Endodermal cell (in vitro differentiated cells): ENCODE measurements at regions not wholly inside any gene's neighbourhood (a gene's known extent, or its start where the extent isn't known, plus 50 kb on each side); places are given as distances from the start of the nearest gene placed in this dataset.

Source experiments
- DNase-seq: peaks from one replicate; pipeline ENCODE4 v3.0.0-alpha.2; 2017
- H3K27ac ChIP-seq: 2 replicates; pipeline ENCODE4 v1.5.1; 2013; ENCODE audit warnings: mild to moderate bottlenecking, low read depth, low read length, moderate library complexity
- H3K27me3 ChIP-seq: 2 replicates; pipeline ENCODE4 v1.6.1; 2013; ENCODE audit warnings: mild to moderate bottlenecking, low read length, moderate library complexity; ENCODE audit not compliant: insufficient read depth, control insufficient read depth, poor library complexity, severe bottlenecking
- H3K36me3 ChIP-seq: 2 replicates; pipeline ENCODE4 v1.7.0; 2013; ENCODE audit warnings: mild to moderate bottlenecking, low read length, moderate library complexity; ENCODE audit not compliant: control insufficient read depth, insufficient read depth
- H3K4me1 ChIP-seq: one replicate; pipeline ENCODE4 v1.7.0; 2013; ENCODE audit warnings: low read length; ENCODE audit not compliant: control insufficient read depth, insufficient read depth
- H3K4me3 ChIP-seq: 2 replicates; pipeline ENCODE4 v1.5.1; 2013; ENCODE audit warnings: mild to moderate bottlenecking, low read length, moderate library complexity
- H3K9ac ChIP-seq: 2 replicates; pipeline ENCODE4 v1.6.1; 2013; ENCODE audit warnings: mild to moderate bottlenecking, low read length, moderate library complexity; ENCODE audit not compliant: poor library complexity, severe bottlenecking; ENCODE audit errors: extremely low read depth
- H3K9me3 ChIP-seq: 2 replicates; pipeline ENCODE4 v1.6.1; 2013; ENCODE audit warnings: mild to moderate bottlenecking, low read length, moderate library complexity; ENCODE audit not compliant: control insufficient read depth
- H3K27ac Mint-ChIP-seq: 2 replicates; pipeline ENCODE4 v1.8.0; 2020; ENCODE audit warnings: mixed read lengths
- H3K27me3 Mint-ChIP-seq: 2 replicates; pipeline ENCODE4 v1.8.0; 2021; ENCODE audit warnings: mild to moderate bottlenecking, mixed read lengths; ENCODE audit not compliant: insufficient read depth
- H3K36me3 Mint-ChIP-seq: 2 replicates; pipeline ENCODE4 v1.8.0; 2020; ENCODE audit warnings: low read depth, mixed read lengths
- H3K4me1 Mint-ChIP-seq: 2 replicates; pipeline ENCODE4 v1.8.0; 2020; ENCODE audit warnings: mixed read lengths
- H3K4me3 Mint-ChIP-seq: 2 replicates; pipeline ENCODE4 v1.8.0; 2020; ENCODE audit warnings: mild to moderate bottlenecking, moderate library complexity, mixed read lengths
- H3K9me3 Mint-ChIP-seq: 2 replicates; pipeline ENCODE4 v1.8.0; 2020; ENCODE audit warnings: mild to moderate bottlenecking, mixed read lengths
- CTCF ChIP-seq: fragments of 200-600 bp; sonication (generic); conservative IDR thresholded peaks from 2 replicates; pipeline ENCODE4 v1.5.0; 2021; ENCODE audit warnings: antibody characterized with exemption, mild to moderate bottlenecking
- WGBS, 2 experiments: methylation state at CpG; one replicate each; pipeline versions ENCODE4 v1.1.5 to v1.1.7; 2013; ENCODE audit warnings: missing lambda C conversion rate in 2 of 2, mixed read lengths in 1 of 2; ENCODE audit not compliant: insufficient coverage in 1 of 2, insufficient read length in 1 of 2; 5-methylcytosine and 5-hydroxymethylcytosine counted together

- no peaks in the 10 kb centered on the region for H3K4me1 Mint-ChIP-seq
- 75 to 80% methylated on average over 4 to 8 of the region's 8 CpGs for WGBS, 2 experiments
Observed at GRCh38 chr17:33640629-33641028, 347.5 kb upstream of the ASIC2 start.

GRCh38 chr17:33642002-33642401 is 348.9 kb upstream of the ASIC2 start:
- peaks cover 5% of the 10 kb centered on the region for H3K27me3 Mint-ChIP-seq
- H3K36me3 Mint-ChIP-seq: no peaks in the 10 kb centered on the region
- peak; percentile 81 for DNase-seq
- no peaks in the 10 kb centered on the region for H3K4me1 ChIP-seq
- H3K9me3 ChIP-seq: peaks cover 9% of the 10 kb centered on the region
- peaks cover 14% of the 10 kb centered on the region for H3K9me3 Mint-ChIP-seq
- no peak overlapping the region for H3K9ac ChIP-seq
- WGBS, 2 experiments: 13% methylated on average over 1 of the region's 1 CpG; no CpG with 5 or more reads in 1 of the 2 experiments
- H3K36me3 ChIP-seq: no peaks in the 10 kb centered on the region
- H3K4me1 Mint-ChIP-seq: no peaks in the 10 kb centered on the region
- no peak overlapping the region for H3K4me3 ChIP-seq
- H3K27me3 ChIP-seq: peaks cover 6% of the 10 kb centered on the region
- no peak overlapping the region for H3K27ac Mint-ChIP-seq
- no peak overlapping the region for H3K4me3 Mint-ChIP-seq
- no peak overlapping the region for H3K27ac ChIP-seq
- peak; percentile 57 for TF ChIP-seq CTCF

More at GRCh38 chr17:33640629-33641028, 347.5 kb upstream of the ASIC2 start:
- Histone ChIP-seq H3K9me3 (peaks cover 9% of the 10 kb centered on the region), H3K27me3 (no peaks in the 10 kb centered on the region), H3K27ac (no peak overlapping the region), H3K9ac (no peak overlapping the region), H3K36me3 (no peaks in the 10 kb centered on the region), H3K4me1 (no peaks in the 10 kb centered on the region), H3K4me3 (no peak overlapping the region)
- TF ChIP-seq CTCF: no peak
- Mint-ChIP-seq H3K27me3 (no peaks in the 10 kb centered on the region), H3K27ac (no peak overlapping the region), H3K9me3 (peaks cover 14% of the 10 kb centered on the region), H3K4me3 (no peak overlapping the region), H3K36me3 (no peaks in the 10 kb centered on the region)
- DNase-seq: peak; percentile 75

- no peaks in the 10 kb centered on the region for H3K36me3 ChIP-seq
- peaks cover 13% of the 10 kb centered on the region for H3K27me3 ChIP-seq
- no peak overlapping the region for H3K9ac ChIP-seq
- H3K4me3 ChIP-seq: no peak overlapping the region
- DNase-seq: peak; percentile 71
- no peaks in the 10 kb centered on the region for H3K4me1 Mint-ChIP-seq
- H3K27me3 Mint-ChIP-seq: peaks cover 6% of the 10 kb centered on the region
- peak; percentile 82 for TF ChIP-seq CTCF
- no peak overlapping the region for H3K27ac Mint-ChIP-seq
- no peaks in the 10 kb centered on the region for H3K9me3 ChIP-seq
- WGBS, 2 experiments: 68 to 75% methylated on average over 1 to 2 of the region's 2 CpGs
- H3K4me1 ChIP-seq: no peaks in the 10 kb centered on the region
- H3K4me3 Mint-ChIP-seq: no peak overlapping the region
- no peaks in the 10 kb centered on the region for H3K36me3 Mint-ChIP-seq
- no peaks in the 10 kb centered on the region for H3K9me3 Mint-ChIP-seq
- H3K27ac ChIP-seq: no peak overlapping the region
Observed at GRCh38 chr17:33647956-33648355, 354.9 kb upstream of the ASIC2 start.
